GM12875 (cell line): ENCODE measurements at regions not wholly inside any gene's neighbourhood (a gene's known extent, or its start where the extent isn't known, plus 50 kb on each side); places are given as distances from the start of the nearest gene placed in this dataset.

Experiments used
- H3K4me3 ChIP-seq: one replicate; pipeline ENCODE4 v1.5.1; 2011; ENCODE audit warnings: low read depth, low read length, control low read depth
- TF ChIP-seq, protein P1 (sequence below): IDR thresholded peaks from 2 replicates; pipeline ENCODE4 v1.5.1; 2011; ENCODE audit warnings: low read depth, mild to moderate bottlenecking, control low read depth, inconsistent platforms, low read length, moderate library complexity, borderline replicate concordance; ENCODE audit not compliant: insufficient read depth

DNA sequence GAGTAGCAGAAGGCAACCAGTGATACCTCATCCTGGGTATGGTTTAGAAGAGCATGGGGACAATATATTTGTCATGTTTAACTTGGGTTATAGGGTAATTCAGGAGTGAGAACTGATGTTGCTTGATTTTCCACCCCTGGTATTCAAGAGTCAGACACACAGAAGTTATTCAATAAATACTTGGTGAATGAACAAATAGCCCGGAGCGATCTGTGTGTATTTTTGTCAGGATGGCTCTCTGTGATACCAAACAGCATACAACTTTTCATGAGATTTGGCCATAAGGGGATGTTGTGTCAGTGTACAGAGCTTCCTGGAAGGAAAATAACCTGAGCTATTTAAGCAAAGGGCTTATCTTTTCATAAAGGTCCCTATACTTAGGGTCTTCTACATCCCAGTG is 270.2 kb upstream of the C1orf87 start:
- TF ChIP-seq, protein P1, sequence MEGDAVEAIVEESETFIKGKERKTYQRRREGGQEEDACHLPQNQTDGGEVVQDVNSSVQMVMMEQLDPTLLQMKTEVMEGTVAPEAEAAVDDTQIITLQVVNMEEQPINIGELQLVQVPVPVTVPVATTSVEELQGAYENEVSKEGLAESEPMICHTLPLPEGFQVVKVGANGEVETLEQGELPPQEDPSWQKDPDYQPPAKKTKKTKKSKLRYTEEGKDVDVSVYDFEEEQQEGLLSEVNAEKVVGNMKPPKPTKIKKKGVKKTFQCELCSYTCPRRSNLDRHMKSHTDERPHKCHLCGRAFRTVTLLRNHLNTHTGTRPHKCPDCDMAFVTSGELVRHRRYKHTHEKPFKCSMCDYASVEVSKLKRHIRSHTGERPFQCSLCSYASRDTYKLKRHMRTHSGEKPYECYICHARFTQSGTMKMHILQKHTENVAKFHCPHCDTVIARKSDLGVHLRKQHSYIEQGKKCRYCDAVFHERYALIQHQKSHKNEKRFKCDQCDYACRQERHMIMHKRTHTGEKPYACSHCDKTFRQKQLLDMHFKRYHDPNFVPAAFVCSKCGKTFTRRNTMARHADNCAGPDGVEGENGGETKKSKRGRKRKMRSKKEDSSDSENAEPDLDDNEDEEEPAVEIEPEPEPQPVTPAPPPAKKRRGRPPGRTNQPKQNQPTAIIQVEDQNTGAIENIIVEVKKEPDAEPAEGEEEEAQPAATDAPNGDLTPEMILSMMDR, result no peak
- H3K4me3 ChIP-seq, result no peak overlapping the region

DNA sequence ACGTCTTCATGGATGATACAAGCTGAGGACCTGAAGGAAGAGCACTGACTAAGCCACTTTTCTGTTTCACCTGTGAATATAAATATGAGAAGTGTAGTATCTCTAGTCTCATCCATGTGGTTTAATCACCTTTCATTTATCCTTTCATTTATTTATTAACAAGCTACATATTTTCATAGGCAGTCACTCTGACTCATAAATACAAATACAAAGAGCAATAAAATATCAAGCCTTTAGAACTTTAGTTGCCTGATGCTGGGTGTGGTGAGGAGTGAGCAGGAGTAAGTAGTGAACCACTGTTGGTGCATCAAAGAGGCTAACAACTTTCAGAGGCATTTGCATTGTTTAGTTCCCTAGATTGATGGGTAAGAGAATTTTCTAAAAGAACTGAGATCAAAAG is 269.0 kb upstream of the C1orf87 start:
- H3K4me3 ChIP-seq, result no peak overlapping the region
- TF ChIP-seq, protein P1, result no peak

DNA sequence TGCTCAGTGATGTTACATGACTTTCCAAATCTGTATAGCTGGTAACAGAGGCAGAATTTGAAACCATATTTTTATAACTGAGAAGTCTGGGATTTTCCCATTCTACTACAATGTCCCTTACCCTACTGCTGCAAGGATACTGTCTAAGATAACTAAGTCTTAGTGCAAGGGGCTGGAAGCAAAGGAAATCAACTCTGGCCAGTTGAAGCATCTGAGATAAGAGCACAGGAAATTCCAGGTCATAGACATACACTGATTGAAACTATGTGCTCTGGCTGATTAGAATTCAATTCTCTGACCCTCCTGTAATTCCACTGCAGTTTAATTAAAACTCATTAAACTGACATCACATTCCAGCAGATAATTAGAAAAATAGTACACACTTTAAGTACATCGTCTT is 267.7 kb upstream of the C1orf87 start:
- TF ChIP-seq, protein P1, result no peak
- no peak overlapping the region for H3K4me3 ChIP-seq

DNA sequence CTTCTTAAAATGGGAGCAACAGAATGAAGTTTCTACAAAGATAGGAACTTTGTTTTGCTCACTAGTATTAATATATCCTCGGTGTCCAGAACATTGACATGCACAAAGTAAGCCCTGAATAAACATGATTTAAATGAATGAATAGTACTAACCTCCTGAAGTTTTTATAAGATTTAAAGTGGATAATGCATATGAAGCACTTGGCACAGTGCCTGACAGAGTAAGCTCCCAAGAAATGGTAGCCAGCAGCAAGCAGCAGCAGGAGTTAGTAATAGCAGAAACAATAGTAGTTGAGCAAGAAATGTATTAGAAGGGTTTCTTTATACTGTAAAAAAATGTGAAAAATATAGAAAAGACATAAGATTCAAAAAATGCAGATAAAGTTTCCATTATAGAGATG is 258.1 kb upstream of the C1orf87 start:
- TF ChIP-seq, protein P1, result no peak
- H3K4me3 ChIP-seq, result no peak overlapping the region

DNA sequence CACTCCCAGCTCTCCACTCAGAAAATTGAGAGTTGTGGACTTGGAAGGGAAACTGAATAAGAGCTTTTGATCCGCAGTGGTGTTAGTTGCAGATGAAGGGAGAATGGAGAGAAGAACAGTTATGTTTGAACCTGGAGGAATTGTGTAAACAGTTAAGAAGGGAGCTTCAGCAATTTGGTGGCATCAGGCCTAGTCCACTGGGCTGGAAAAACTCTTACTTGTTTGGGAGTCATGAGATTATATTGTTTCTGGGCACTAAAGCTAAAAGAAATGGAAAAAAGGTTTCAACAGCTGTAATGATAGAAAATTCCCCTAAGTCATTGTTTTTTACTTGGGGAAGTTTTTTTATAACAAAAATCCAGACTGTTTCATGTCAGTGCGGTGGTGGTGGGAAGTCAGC is 256.1 kb upstream of the C1orf87 start:
- H3K4me3 ChIP-seq, result no peak overlapping the region
- TF ChIP-seq, protein P1, result no peak

DNA sequence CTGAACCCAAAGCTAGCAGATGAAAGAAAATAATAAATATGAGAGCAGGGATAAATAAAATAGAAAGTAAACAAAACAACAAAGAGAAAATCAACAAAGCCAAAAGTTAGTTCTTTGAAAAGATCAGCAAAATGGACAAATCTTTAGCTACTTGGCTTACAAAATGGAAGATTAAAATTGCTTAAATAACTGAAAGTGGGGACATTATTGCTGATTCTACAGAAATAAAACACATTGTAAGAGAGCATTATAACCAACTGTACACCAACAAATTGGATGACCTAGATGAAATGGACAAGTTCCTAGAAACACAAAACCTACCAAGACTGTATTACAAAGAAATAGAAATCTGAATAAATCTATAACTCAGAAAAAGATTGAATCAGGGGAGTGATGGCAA is 238.3 kb upstream of the C1orf87 start:
- H3K4me3 ChIP-seq, result no peak overlapping the region
- TF ChIP-seq, protein P1, result no peak

DNA sequence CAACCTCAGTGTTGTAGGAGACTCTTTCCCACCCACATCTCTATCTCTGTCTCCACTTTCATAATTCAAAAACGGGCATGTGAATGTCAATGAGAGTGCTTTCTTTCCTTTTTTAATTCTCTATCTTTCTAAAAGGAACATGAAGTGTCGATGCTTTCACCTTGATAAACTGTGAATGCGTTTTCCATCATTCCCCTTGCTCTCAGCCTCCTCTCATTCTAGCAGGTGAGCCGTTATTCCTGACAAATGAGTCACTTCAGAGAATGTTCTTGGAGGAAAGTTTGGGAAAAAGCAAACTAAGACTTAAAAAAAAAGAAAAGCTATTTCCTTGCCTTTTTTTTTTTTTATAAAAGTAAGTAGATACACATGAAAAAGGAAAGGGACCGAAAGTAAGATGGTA is 226.0 kb upstream of the C1orf87 start:
- no peak overlapping the region for H3K4me3 ChIP-seq
- TF ChIP-seq, protein P1, result no peak
